HepG2 (cell line): ENCODE measurements at regions not wholly inside any gene's neighbourhood (a gene's known extent, or its start where the extent isn't known, plus 50 kb on each side); places are given as distances from the start of the nearest gene placed in this dataset.
A peak's percentile ranks its signal among the peaks of the same experiment; 100 is the strongest.

Source experiments
- ATAC-seq: fragments of 200-7000 bp; cut with Tn5 transposase; 3 replicates; pipeline ENCODE4 v1.9.1; 2020; ENCODE audit warnings: mild to moderate bottlenecking, moderate library complexity
- BruUV-seq: library from RNA; stranded (reverse); fragments of 400-500 nt; replicated peaks from 2 replicates; lab custom pipeline; 2021; lab: Mats Ljungman, UMichigan
- CTCF ChIA-PET: fragments of 300-600 bp; formaldehyde crosslinking; extraction: SDS; loops from one replicate; lab custom pipeline; 2021; ENCODE audit warnings: low total read pairs, inconsistent platforms, low intra/inter-chr PET ratio; lab: Yijun Ruan, JAX
- POLR2A ChIA-PET: fragments of 350-600 bp; sonication (Branson Sonifier 250); formaldehyde crosslinking; loops from one replicate; lab custom pipeline; 2020; ENCODE audit warnings: antibody characterized with exemption, inconsistent platforms; lab: Yijun Ruan, JAX
- DNase-seq: peaks from one replicate; pipeline ENCODE4 v3.0.0-alpha.2; 2015; ENCODE audit warnings: low spot score
- FAIRE-seq: peaks from 3 replicates; lab custom pipeline; 2011; peaks lifted over from hg19 to GRCh38; lab: Jason Lieb, UNC
- H2AFZ ChIP-seq: one replicate; pipeline ENCODE4 v1.6.1; 2011; ENCODE audit warnings: low read length, inconsistent platforms
- H3K27ac ChIP-seq: fragments of 300-600 bp; 3 replicates; pipeline ENCODE4 v1.8.0; 2011; ENCODE audit warnings: mixed run types, mild to moderate bottlenecking, mixed read lengths, low read length, inconsistent platforms; ENCODE audit not compliant: insufficient read depth; ENCODE audit errors: extremely low read length
- H3K27me3 ChIP-seq, 2 experiments: fragments of 200-600 bp in 1 of 2; 2 replicates in 1 of 2; 3 replicates in 1 of 2; pipeline versions ENCODE4 v1.6.0 to v1.8.0; 2011; ENCODE audit warnings: low read length in 2 of 2, mild to moderate bottlenecking in 2 of 2, moderate library complexity in 2 of 2, inconsistent platforms in 1 of 2; ENCODE audit not compliant: insufficient read depth in 2 of 2, control insufficient read depth in 1 of 2
- H3K36me3 ChIP-seq, 2 experiments: fragments of 200-600 bp in 1 of 2; replicated peaks in 1 of 2; 2 replicates in 1 of 2; 3 replicates in 1 of 2; pipeline versions ENCODE4 v1.5.1 to v1.8.0; 2011; ENCODE audit warnings: low read length in 2 of 2, inconsistent platforms in 1 of 2; ENCODE audit not compliant: insufficient read depth in 2 of 2, control insufficient read depth in 1 of 2
- H3K4me1 ChIP-seq: 2 replicates; pipeline ENCODE4 v1.5.1; 2012; ENCODE audit warnings: low read length, inconsistent platforms; ENCODE audit not compliant: insufficient read depth
- H3K4me2 ChIP-seq: 2 replicates; pipeline ENCODE4 v1.6.0; 2011; ENCODE audit warnings: low read depth, low read length, inconsistent platforms
- H3K4me3 ChIP-seq, 3 experiments: fragments of 200-600 bp in 1 of 3; sonication (generic), shearing (Covaris generic) in 1 of 3; replicated peaks in 1 of 3; 2 replicates each; pipeline ENCODE4 v1.5.1; 2011 to 2016; ENCODE audit warnings: low read length in 3 of 3, inconsistent platforms in 2 of 3, low read depth in 2 of 3, mild to moderate bottlenecking in 2 of 3, control low read depth in 1 of 3, mixed read lengths in 1 of 3; ENCODE audit not compliant: insufficient read depth in 1 of 3
- H3K79me2 ChIP-seq: one replicate; pipeline ENCODE4 v1.6.1; 2011; ENCODE audit warnings: low read length, inconsistent platforms; ENCODE audit not compliant: insufficient read depth
- H3K9ac ChIP-seq: 2 replicates; pipeline ENCODE4 v1.6.0; 2011; ENCODE audit warnings: mild to moderate bottlenecking, low read depth, low read length, inconsistent platforms; ENCODE audit not compliant: insufficient read depth
- H3K9me3 ChIP-seq: 2 replicates; pipeline ENCODE4 v1.5.1; 2012; ENCODE audit warnings: mild to moderate bottlenecking, low read length
- H4K20me1 ChIP-seq: 2 replicates; pipeline ENCODE4 v1.6.0; 2011; ENCODE audit warnings: inconsistent platforms, mild to moderate bottlenecking, low read length, moderate library complexity; ENCODE audit not compliant: insufficient read depth
- EED ChIP-seq: sonication (generic); formaldehyde crosslinking; IDR thresholded peaks from 2 replicates; pipeline ENCODE4 v1.5.0; 2020; ENCODE audit warnings: mild to moderate bottlenecking, missing genetic modification reagents
- FOXK1 ChIP-seq: sonication (generic); formaldehyde crosslinking; IDR thresholded peaks from 2 replicates; pipeline ENCODE4 v1.4.0; 2020; ENCODE audit warnings: low read depth, missing genetic modification reagents, borderline replicate concordance
- HNF1B ChIP-seq: sonication (generic); formaldehyde crosslinking; IDR thresholded peaks from 2 replicates; pipeline ENCODE4 v1.5.1; 2020; ENCODE audit warnings: mild to moderate bottlenecking, moderate library complexity, missing genetic modification reagents
- HNF4A ChIP-seq: sonication (generic); formaldehyde crosslinking; IDR thresholded peaks from 2 replicates; pipeline ENCODE4 v1.4.0; 2020; ENCODE audit warnings: missing genetic modification reagents
- KDM4B ChIP-seq: sonication (generic); formaldehyde crosslinking; IDR thresholded peaks from 2 replicates; pipeline ENCODE4 v1.4.0; 2020; ENCODE audit warnings: missing genetic modification reagents
- PAX8 ChIP-seq: sonication (generic); formaldehyde crosslinking; IDR thresholded peaks from 2 replicates; pipeline ENCODE4 v1.8.0; 2022; ENCODE audit warnings: mild to moderate bottlenecking, missing genetic modification reagents, borderline replicate concordance
- RORA ChIP-seq: sonication (generic); formaldehyde crosslinking; IDR thresholded peaks from 2 replicates; pipeline ENCODE4 v1.5.0; 2020; ENCODE audit warnings: mild to moderate bottlenecking, missing genetic modification reagents, moderate library complexity
- SIN3B ChIP-seq: fragments of 150-350 bp; IDR thresholded peaks from 2 replicates; pipeline ENCODE4 v1.6.1; 2014; ENCODE audit warnings: low read length
- SMC3 ChIP-seq: IDR thresholded peaks from 2 replicates; pipeline ENCODE4 v1.6.1; 2011; ENCODE audit warnings: low read length, improper control_type of control experiment
- SNAI1 ChIP-seq: sonication (generic); formaldehyde crosslinking; IDR thresholded peaks from 2 replicates; pipeline ENCODE4 v1.5.0; 2020; ENCODE audit warnings: mild to moderate bottlenecking, missing genetic modification reagents, borderline replicate concordance
- STAG1 ChIP-seq: sonication (generic); formaldehyde crosslinking; IDR thresholded peaks from 2 replicates; pipeline ENCODE4 v1.4.0; 2020; ENCODE audit warnings: missing genetic modification reagents
- TRIM24 ChIP-seq: sonication (generic); formaldehyde crosslinking; IDR thresholded peaks from 2 replicates; pipeline ENCODE4 v1.8.0; 2022; ENCODE audit warnings: mild to moderate bottlenecking, missing genetic modification reagents
- ZIK1 ChIP-seq: sonication (generic); formaldehyde crosslinking; IDR thresholded peaks from 2 replicates; pipeline ENCODE4 v1.5.0; 2020; ENCODE audit warnings: mild to moderate bottlenecking, low read depth, missing genetic modification reagents, borderline replicate concordance
- ZNF101 ChIP-seq: sonication (generic); formaldehyde crosslinking; IDR thresholded peaks from 2 replicates; pipeline ENCODE4 v1.4.0; 2020; ENCODE audit warnings: mild to moderate bottlenecking, low read depth, missing genetic modification reagents, borderline replicate concordance
- ZNF354B ChIP-seq: sonication (generic); formaldehyde crosslinking; IDR thresholded peaks from 2 replicates; pipeline ENCODE4 v1.8.0; 2022; ENCODE audit warnings: mild to moderate bottlenecking, missing genetic modification reagents
- ZNF362 ChIP-seq: sonication (generic); formaldehyde crosslinking; IDR thresholded peaks from 2 replicates; pipeline ENCODE4 v1.4.0; 2020; ENCODE audit warnings: missing genetic modification reagents, mild to moderate bottlenecking, borderline replicate concordance
- ZNF772 ChIP-seq: sonication (generic); formaldehyde crosslinking; IDR thresholded peaks from 2 replicates; pipeline ENCODE4 v1.5.0; 2020; ENCODE audit warnings: mild to moderate bottlenecking, missing genetic modification reagents
- ZNF879 ChIP-seq: sonication (generic); formaldehyde crosslinking; IDR thresholded peaks from 2 replicates; pipeline ENCODE4 v1.8.1; 2023; ENCODE audit warnings: missing genetic modification reagents
- WGBS: methylation state at CpG from one replicate; pipeline ENCODE4 v1.1.6; 2017; ENCODE audit warnings: low lambda C conversion rate; 5-methylcytosine and 5-hydroxymethylcytosine counted together
- in situ Hi-C: cut with HindIII; loops from 2 replicates; pipeline ENCODE4 v1.10.0; 2017; ENCODE audit warnings: low pct_unique_long_range_greater_than_20kb; ENCODE audit not compliant: extremely low pct_ligation_motif_present
- intact Hi-C: fragments of 100-400 bp; cut with micrococcal nuclease; formaldehyde crosslinking; loops from one replicate; pipeline ENCODE4 v1.10.0; 2022; ENCODE audit not compliant: unreplicated experiment

- TF ChIP-seq SNAI1 (CRISPR knock-in tag) (no peak), ZNF354B (CRISPR knock-in tag) (no peak), KDM4B (CRISPR knock-in tag) (no peak), TRIM24 (CRISPR knock-in tag) (no peak), PAX8 (CRISPR knock-in tag) (no peak), ZNF879 (CRISPR knock-in tag) (no peak), HNF4A (CRISPR knock-in tag) (no peak), ZNF101 (CRISPR knock-in tag) (no peak), RORA (CRISPR knock-in tag) (no peak), SIN3B (no peak), ZIK1 (no peak), HNF1B (no peak)
Observed at GRCh38 chr2:58875436-58875835, 634.3 kb upstream of the FANCL start (continued).

GRCh38 chr2:58871469-58872142 is 630.5 kb upstream of the FANCL start:
- BruUV-seq: no TSS peak
- intact Hi-C loops: loop anchor here (2.0 to 10.0 kb wide), 3 partner anchors 301 to 1107 kb away; no protein-coding TSS in a partner anchor
- FAIRE-seq (no peak), DNase-seq (no peak), ATAC-seq (peak; percentile 38; the same call in 1 of the 3 replicates)
- in situ Hi-C loops: no loop called here
- 5% methylated on average over 4 of the region's 4 CpGs for WGBS
- no peaks in the 10 kb centered on the region for H3K9me3 ChIP-seq
- POLR2A ChIA-PET: no interaction called here
- no peak overlapping the region for H3K4me3 ChIP-seq
- H3K4me1 ChIP-seq: peaks cover 11% of the 10 kb centered on the region; the same call in 1 of the 2 replicates
- H3K79me2 ChIP-seq: no peaks in the 10 kb centered on the region
- H3K9ac ChIP-seq: no peak overlapping the region
- no peak for TF ChIP-seq FOXK1 (CRISPR knock-in tag)
- TF ChIP-seq EED (CRISPR knock-in tag): no peak
- peak; percentile 25; the same call in 1 of the 2 replicates for TF ChIP-seq SMC3
- no peak for TF ChIP-seq ZNF772 (CRISPR knock-in tag)
- TF ChIP-seq ZNF362 (CRISPR knock-in tag): peak; percentile 22; the same call in 1 of the 2 replicates
- 0 out of 2 replicates have a peak, but pooled peaks have one; percentile 14 for TF ChIP-seq STAG1
- TF ChIP-seq, all 625 proteins: peak for 3
- H3K27ac ChIP-seq: no peak overlapping the region
- H3K27me3 ChIP-seq: no peaks in the 10 kb centered on the region
- no peak overlapping the region for H2AFZ ChIP-seq
- no peaks in the 10 kb centered on the region for H3K36me3 ChIP-seq
- no peaks in the 10 kb centered on the region for H4K20me1 ChIP-seq
- CTCF ChIA-PET: no interaction called here
- no peak overlapping the region for H3K4me2 ChIP-seq
